ENCODE measurements at regions not wholly inside any gene's neighbourhood (a gene's known extent, or its start where the extent isn't known, plus 50 kb on each side); places are given as distances from the start of the nearest gene placed in this dataset.

GRCh38 chr12:60255044-60255443, 659.2 kb downstream of the SLC16A7 start:
- TF ChIP-seq CTCF (IDR thresholded peaks at IDR 0.05) (no peak), POLR2A (IDR thresholded peaks at IDR 0.05) (no peak)
